Activated T-cell treated with anti-CD3 and anti-CD28 coated beads, Interleukin-2, amount 50 U/mL, for 72 hours (primary cell): ENCODE measurements at regions not wholly inside any gene's neighbourhood (a gene's known extent, or its start where the extent isn't known, plus 50 kb on each side); places are given as distances from the start of the nearest gene placed in this dataset.

Source experiments
- ATAC-seq, 2 donors: fragments of 150-1000 bp; cut with Tn5 transposase; replicated peaks in 1 of 2; 2 replicates each; pipeline ENCODE4 v1.10.0; 2021; ENCODE audit warnings: moderate library complexity in 2 of 2, mild to moderate bottlenecking in 1 of 2
- DNase-seq, 2 donors: peaks; one replicate each; pipeline ENCODE4 v3.0.0; 2021 to 2022; ENCODE audit warnings: mixed read lengths in 1 of 2
- H3K27ac Mint-ChIP-seq: one replicate; pipeline ENCODE4 v1.8.0; 2022; ENCODE audit warnings: mild to moderate bottlenecking, moderate library complexity, mixed read lengths
- H3K27me3 Mint-ChIP-seq: one replicate; pipeline ENCODE4 v1.8.0; 2022; ENCODE audit warnings: low read depth, mixed read lengths
- H3K36me3 Mint-ChIP-seq, 2 donors: one replicate each; pipeline ENCODE4 v1.8.0; 2022; ENCODE audit warnings: mixed read lengths in 2 of 2, mild to moderate bottlenecking in 1 of 2; ENCODE audit not compliant: insufficient read depth in 2 of 2
- H3K4me1 Mint-ChIP-seq: one replicate; pipeline ENCODE4 v1.8.0; 2022; ENCODE audit warnings: low read depth, mixed read lengths
- H3K4me3 Mint-ChIP-seq, 2 donors: one replicate each; pipeline ENCODE4 v1.8.0; 2022; ENCODE audit warnings: mild to moderate bottlenecking in 2 of 2, mixed read lengths in 2 of 2, moderate library complexity in 2 of 2
- H3K9me3 Mint-ChIP-seq, 2 donors: one replicate each; pipeline ENCODE4 v1.8.0; 2022; ENCODE audit warnings: mixed read lengths in 2 of 2

- no peak for ATAC-seq
- Mint-ChIP-seq H3K4me3 (no peak overlapping the region), H3K27ac (no peak overlapping the region), H3K4me1 (no peaks in the 10 kb centered on the region), H3K9me3 (peaks cover 0 to 3% of the 10 kb centered on the region in 2 donors), H3K27me3 (no peaks in the 10 kb centered on the region), H3K36me3 (no peaks in the 10 kb centered on the region)
- DNase-seq: no peak
These were observed 366.6 kb downstream of the FGF10 start for GRCh38 chr5:44022622-44023021.

GRCh38 chr5:44011518-44011917 is 377.7 kb downstream of the FGF10 start:
- no peaks in the 10 kb centered on the region for H3K27me3 Mint-ChIP-seq

GRCh38 chr5:44002381-44002901 is 386.8 kb downstream of the FGF10 start:
- Mint-ChIP-seq H3K36me3 (no peaks in the 10 kb centered on the region), H3K4me1 (no peaks in the 10 kb centered on the region), H3K4me3 (no peak overlapping the region), H3K27ac (no peak overlapping the region), H3K9me3 (peaks cover 4 to 10% of the 10 kb centered on the region in 2 donors), H3K27me3 (no peaks in the 10 kb centered on the region)
- no peak for ATAC-seq
- DNase-seq: no peak

More at GRCh38 chr5:44011518-44011917, 377.7 kb downstream of the FGF10 start:
- peaks cover 5 to 9% of the 10 kb centered on the region in 2 donors for H3K9me3 Mint-ChIP-seq
- H3K4me1 Mint-ChIP-seq: no peaks in the 10 kb centered on the region
- DNase-seq: no peak
- peaks cover 0 to 1% of the 10 kb centered on the region in 2 donors for H3K36me3 Mint-ChIP-seq
- no peak overlapping the region for H3K27ac Mint-ChIP-seq
- no peak for ATAC-seq
- no peak overlapping the region for H3K4me3 Mint-ChIP-seq

GRCh38 chr5:44001675-44002380 is 387.4 kb downstream of the FGF10 start:
- H3K9me3 Mint-ChIP-seq: peaks cover 4 to 10% of the 10 kb centered on the region in 2 donors
- DNase-seq (no peak), ATAC-seq (no peak)
- no peaks in the 10 kb centered on the region for H3K27me3 Mint-ChIP-seq
- H3K36me3 Mint-ChIP-seq: no peaks in the 10 kb centered on the region
- H3K4me3 Mint-ChIP-seq: no peak overlapping the region
- no peak overlapping the region for H3K27ac Mint-ChIP-seq
- no peaks in the 10 kb centered on the region for H3K4me1 Mint-ChIP-seq

- Mint-ChIP-seq H3K4me1 (no peaks in the 10 kb centered on the region), H3K9me3 (peaks cover 4 to 5% of the 10 kb centered on the region in 2 donors), H3K36me3 (no peaks in the 10 kb centered on the region)
These were observed 388.0 kb downstream of the FGF10 start for GRCh38 chr5:44001236-44001635.

GRCh38 chr5:43997647-43998272 is 391.5 kb downstream of the FGF10 start:
- ATAC-seq: no peak
- H3K27ac Mint-ChIP-seq: no peak overlapping the region
- H3K4me3 Mint-ChIP-seq: no peak overlapping the region
- H3K9me3 Mint-ChIP-seq: no peaks in the 10 kb centered on the region
- no peaks in the 10 kb centered on the region for H3K27me3 Mint-ChIP-seq
- no peaks in the 10 kb centered on the region for H3K4me1 Mint-ChIP-seq
- DNase-seq: no peak
- H3K36me3 Mint-ChIP-seq: no peaks in the 10 kb centered on the region

More at GRCh38 chr5:44001236-44001635, 388.0 kb downstream of the FGF10 start:
- Mint-ChIP-seq H3K27me3 (no peaks in the 10 kb centered on the region), H3K4me3 (no peak overlapping the region), H3K27ac (no peak overlapping the region)
- ATAC-seq (no peak), DNase-seq (no peak)

- Mint-ChIP-seq H3K27me3 (no peaks in the 10 kb centered on the region), H3K9me3 (no peaks in the 10 kb centered on the region), H3K4me1 (no peaks in the 10 kb centered on the region), H3K4me3 (no peak overlapping the region), H3K36me3 (no peaks in the 10 kb centered on the region), H3K27ac (no peak overlapping the region)
- ATAC-seq (no peak), DNase-seq (no peak)
These were observed 393.0 kb downstream of the FGF10 start for GRCh38 chr5:43996221-43996620.

- ATAC-seq: no peak
- H3K27me3 Mint-ChIP-seq: no peaks in the 10 kb centered on the region
These were observed 391.4 kb downstream of the NNT start for GRCh38 chr5:43994352-43994708.

GRCh38 chr5:43993634-43994351 is 390.8 kb downstream of the NNT start:
- Mint-ChIP-seq H3K4me3 (no peak overlapping the region), H3K4me1 (no peaks in the 10 kb centered on the region), H3K27ac (no peak overlapping the region), H3K27me3 (no peaks in the 10 kb centered on the region), H3K9me3 (no peaks in the 10 kb centered on the region), H3K36me3 (no peaks in the 10 kb centered on the region)
- DNase-seq (no peak), ATAC-seq (no peak)

More at GRCh38 chr5:43994352-43994708, 391.4 kb downstream of the NNT start:
- Mint-ChIP-seq H3K27ac (no peak overlapping the region), H3K9me3 (no peaks in the 10 kb centered on the region), H3K4me3 (no peak overlapping the region), H3K36me3 (no peaks in the 10 kb centered on the region), H3K4me1 (no peaks in the 10 kb centered on the region)
- DNase-seq: no peak

GRCh38 chr5:43985411-43985810 is 382.4 kb downstream of the NNT start:
- DNase-seq: no peak
- Mint-ChIP-seq H3K27ac (no peak overlapping the region), H3K4me1 (no peaks in the 10 kb centered on the region)

GRCh38 chr5:43981556-43981955 is 378.6 kb downstream of the NNT start:
- Mint-ChIP-seq H3K4me1 (no peaks in the 10 kb centered on the region), H3K27me3 (no peaks in the 10 kb centered on the region), H3K36me3 (no peaks in the 10 kb centered on the region), H3K4me3 (no peak overlapping the region), H3K9me3 (peaks cover 9 to 13% of the 10 kb centered on the region in 2 donors), H3K27ac (no peak overlapping the region)
- ATAC-seq: no peak
- no peak for DNase-seq

More at GRCh38 chr5:43985411-43985810, 382.4 kb downstream of the NNT start:
- Mint-ChIP-seq H3K27me3 (no peaks in the 10 kb centered on the region), H3K36me3 (no peaks in the 10 kb centered on the region), H3K4me3 (no peak overlapping the region), H3K9me3 (peaks cover 4% of the 10 kb centered on the region in 2 donors)
- no peak for ATAC-seq

- no peaks in the 10 kb centered on the region for H3K36me3 Mint-ChIP-seq
- no peak for ATAC-seq
- no peak for DNase-seq
- peaks cover 5 to 11% of the 10 kb centered on the region in 2 donors for H3K9me3 Mint-ChIP-seq
- no peaks in the 10 kb centered on the region for H3K27me3 Mint-ChIP-seq
- no peak overlapping the region for H3K27ac Mint-ChIP-seq
- no peak overlapping the region for H3K4me3 Mint-ChIP-seq
- H3K4me1 Mint-ChIP-seq: no peaks in the 10 kb centered on the region
These were observed 370.9 kb downstream of the NNT start for GRCh38 chr5:43973908-43974307.

GRCh38 chr5:43973318-43973717 is 370.3 kb downstream of the NNT start:
- Mint-ChIP-seq H3K27ac (no peak overlapping the region), H3K27me3 (no peaks in the 10 kb centered on the region), H3K4me3 (no peak overlapping the region), H3K36me3 (no peaks in the 10 kb centered on the region), H3K9me3 (peaks cover 3 to 8% of the 10 kb centered on the region in 2 donors), H3K4me1 (no peaks in the 10 kb centered on the region)
- ATAC-seq: no peak
- no peak for DNase-seq
